ENCODE measurements at regions not wholly inside any gene's neighbourhood (a gene's known extent, or its start where the extent isn't known, plus 50 kb on each side); places are given as distances from the start of the nearest gene placed in this dataset.

DNA sequence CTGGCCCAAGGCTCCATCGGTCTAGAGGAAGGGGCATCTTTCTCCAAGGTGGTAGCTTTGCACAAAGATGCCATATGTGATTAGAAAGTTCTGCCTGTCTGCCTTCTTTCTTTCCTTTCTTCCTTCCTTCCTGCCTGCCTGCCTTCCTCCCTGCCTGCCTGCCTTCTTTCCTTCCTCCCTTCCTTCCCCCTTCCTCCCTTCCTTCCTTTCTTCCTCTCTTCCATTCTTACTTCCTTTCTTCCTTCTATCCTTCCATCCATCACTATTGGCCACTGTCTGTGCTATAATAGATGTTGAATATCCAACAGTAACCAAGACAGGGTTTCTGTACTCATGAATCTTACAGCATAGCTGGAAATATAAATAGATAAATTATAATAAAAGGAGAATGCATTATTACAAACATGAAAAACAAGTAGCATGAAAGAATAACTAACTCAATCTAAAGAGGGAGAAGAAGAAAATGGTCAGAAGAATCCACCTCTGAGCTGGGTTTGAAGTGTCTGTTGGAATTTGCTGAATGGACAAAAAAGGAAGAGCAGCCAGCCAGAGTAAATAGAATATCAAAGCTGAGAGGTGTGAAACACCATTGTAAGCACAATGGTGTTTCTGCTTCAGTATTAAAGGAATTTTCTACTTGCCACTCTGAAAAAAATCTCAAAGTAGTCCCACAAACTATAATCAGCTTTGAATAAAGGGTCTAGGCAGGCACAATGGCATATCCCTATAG lies 250.6 kb upstream of the NR5A2 start:
- H3K36me3 ChIP-seq (ENCODE audit: insufficient read depth, low read length), result no peaks in the 10 kb centered on the region
- no peak overlapping the region for H3K9ac ChIP-seq (ENCODE audit: low read depth, low read length)
- no peaks in the 10 kb centered on the region; the same call in 1 of the 2 replicates for H3K4me1 ChIP-seq (ENCODE audit: insufficient read depth, low read length)
- no peaks in the 10 kb centered on the region for H3K9me3 ChIP-seq (ENCODE audit: control insufficient read depth, insufficient read depth, low read length)

DNA sequence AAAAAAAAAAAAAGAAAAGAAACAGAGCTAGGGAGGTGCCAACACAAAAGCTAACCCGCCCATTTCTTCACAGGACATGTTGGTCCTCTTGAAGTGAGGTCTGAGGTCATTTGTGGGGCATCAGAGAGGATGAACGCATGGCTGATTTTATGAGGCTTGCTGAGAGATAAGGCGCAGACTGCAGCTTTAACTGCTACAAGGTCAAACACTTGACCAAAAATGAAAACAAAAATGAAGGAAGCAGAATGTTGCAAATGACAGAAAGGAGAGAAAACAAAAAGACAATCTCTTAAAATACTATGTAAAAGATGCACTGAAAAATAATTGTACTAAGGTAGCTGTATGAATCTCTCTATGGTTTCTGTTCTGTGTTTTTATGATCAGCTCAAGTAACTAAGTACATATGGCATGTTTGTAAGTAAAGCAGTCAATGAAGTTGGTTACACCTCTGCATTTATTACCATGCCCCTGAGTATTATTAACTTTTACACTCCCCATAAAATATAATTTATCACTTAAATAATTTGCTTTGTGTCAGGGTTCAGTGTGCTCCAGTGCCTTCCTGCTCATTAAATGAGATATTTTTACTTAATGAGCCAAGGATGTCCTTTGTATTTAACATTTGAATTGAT lies 249.1 kb upstream of the NR5A2 start:
- no peak overlapping the region for H3K9ac ChIP-seq (ENCODE audit: low read depth, low read length)
- no peaks in the 10 kb centered on the region; the same call in none of the 2 replicates for H3K4me1 ChIP-seq (ENCODE audit: insufficient read depth, low read length)
- no peaks in the 10 kb centered on the region for H3K36me3 ChIP-seq (ENCODE audit: insufficient read depth, low read length)
- H3K9me3 ChIP-seq (ENCODE audit: control insufficient read depth, insufficient read depth, low read length), result no peaks in the 10 kb centered on the region

DNA sequence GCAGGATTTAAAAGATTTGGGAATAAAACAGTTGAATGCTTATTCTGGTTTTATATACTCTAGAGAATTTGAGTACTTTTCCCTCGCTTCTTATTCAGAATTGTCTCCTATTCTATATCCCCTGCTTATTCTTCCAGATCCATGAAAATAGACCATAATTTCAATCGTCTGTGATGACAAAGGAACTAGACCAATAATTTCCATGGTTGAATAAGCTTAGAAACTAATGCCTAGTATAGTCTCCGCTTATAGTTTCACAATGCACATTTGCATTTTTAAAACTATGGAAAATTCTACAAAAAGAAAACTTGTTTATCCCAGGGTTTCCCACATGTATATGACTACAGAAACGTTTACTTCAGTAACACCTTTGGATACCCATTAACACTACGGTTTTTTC lies 247.4 kb upstream of the NR5A2 start:
- Histone ChIP-seq H3K4me1 (ENCODE audit: insufficient read depth, low read length) (no peaks in the 10 kb centered on the region; the same call in none of the 2 replicates), H3K9ac (ENCODE audit: low read depth, low read length) (no peak overlapping the region), H3K9me3 (ENCODE audit: control insufficient read depth, insufficient read depth, low read length) (no peaks in the 10 kb centered on the region)

DNA sequence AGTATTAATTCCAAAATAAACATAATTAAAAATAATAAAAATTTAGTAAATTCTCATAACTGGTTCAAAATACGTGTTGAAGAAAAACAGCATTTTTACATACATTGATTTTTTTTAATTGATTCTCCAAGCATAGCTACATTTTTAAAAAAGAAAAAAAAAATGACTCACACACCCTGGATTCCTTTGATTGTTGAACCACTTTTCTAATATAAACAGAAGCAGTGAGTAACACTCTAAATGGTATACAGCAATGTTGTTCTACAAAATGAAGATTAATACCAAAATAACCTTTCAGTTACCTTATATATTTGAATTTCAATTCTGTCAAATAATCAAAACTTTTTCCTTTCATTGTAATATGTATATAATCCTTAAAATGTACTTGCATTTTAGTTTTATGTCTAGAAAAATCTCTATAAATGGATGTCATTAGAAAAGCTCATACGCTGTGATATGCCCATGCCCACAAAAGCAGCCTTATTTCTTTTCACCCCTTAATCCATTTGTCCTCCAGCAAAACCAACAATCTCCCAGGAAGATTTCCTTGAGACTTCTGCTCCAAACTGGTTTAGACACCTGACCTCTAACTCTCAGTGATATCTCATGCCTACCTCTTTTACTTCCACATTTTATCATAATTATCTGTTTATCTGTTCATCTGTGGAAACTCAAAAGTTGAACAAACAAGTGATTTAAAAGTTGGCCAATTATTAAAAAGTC lies 246.4 kb upstream of the NR5A2 start:
- Histone ChIP-seq H3K9ac (ENCODE audit: low read depth, low read length) (no peak overlapping the region), H3K9me3 (ENCODE audit: control insufficient read depth, insufficient read depth, low read length) (no peaks in the 10 kb centered on the region), H3K4me1 (ENCODE audit: insufficient read depth, low read length) (no peaks in the 10 kb centered on the region; the same call in none of the 2 replicates), H3K36me3 (ENCODE audit: insufficient read depth, low read length) (no peaks in the 10 kb centered on the region)

More for the DNA sequence above, 247.4 kb upstream of the NR5A2 start:
- H3K36me3 ChIP-seq (ENCODE audit: insufficient read depth, low read length), result no peaks in the 10 kb centered on the region

DNA sequence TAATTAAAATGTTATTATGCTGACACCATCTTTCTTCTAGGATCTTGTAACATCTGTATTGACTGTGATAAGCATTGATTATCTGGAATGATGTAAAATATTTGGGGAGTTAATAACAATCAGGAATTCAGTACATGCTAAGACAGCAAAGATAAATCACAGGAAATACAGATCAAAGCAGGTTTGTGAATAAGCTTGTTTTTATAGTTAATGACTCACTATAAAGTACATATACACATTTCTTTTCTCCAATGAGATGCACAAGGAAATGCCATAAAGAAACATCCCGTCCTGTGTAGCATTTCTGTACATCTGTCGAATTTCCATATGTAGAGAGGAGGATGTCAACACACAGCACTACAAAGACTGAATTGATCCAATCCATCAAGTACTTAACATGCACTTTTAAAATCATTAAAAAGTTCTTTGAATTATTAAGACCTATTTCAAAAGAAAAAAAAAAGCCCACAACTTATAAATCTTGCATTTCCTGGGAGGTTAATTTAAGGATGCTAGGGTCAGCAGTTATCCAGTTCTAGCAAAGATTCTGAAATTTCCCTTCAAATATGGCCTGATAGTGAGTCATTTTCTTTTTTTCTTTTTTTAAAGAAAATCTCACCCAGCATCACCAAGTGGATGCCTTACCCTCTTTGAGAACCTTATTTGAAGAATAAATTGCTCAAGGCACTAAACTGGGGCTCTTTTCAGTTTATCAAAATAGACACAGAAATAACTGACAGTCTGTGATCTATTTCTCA lies 243.2 kb upstream of the NR5A2 start:
- H3K9ac ChIP-seq (ENCODE audit: low read depth, low read length), result no peak overlapping the region
- no peaks in the 10 kb centered on the region for H3K36me3 ChIP-seq (ENCODE audit: insufficient read depth, low read length)
- H3K9me3 ChIP-seq (ENCODE audit: control insufficient read depth, insufficient read depth, low read length), result no peaks in the 10 kb centered on the region
- H3K4me1 ChIP-seq (ENCODE audit: insufficient read depth, low read length), result no peaks in the 10 kb centered on the region; the same call in 1 of the 2 replicates

DNA sequence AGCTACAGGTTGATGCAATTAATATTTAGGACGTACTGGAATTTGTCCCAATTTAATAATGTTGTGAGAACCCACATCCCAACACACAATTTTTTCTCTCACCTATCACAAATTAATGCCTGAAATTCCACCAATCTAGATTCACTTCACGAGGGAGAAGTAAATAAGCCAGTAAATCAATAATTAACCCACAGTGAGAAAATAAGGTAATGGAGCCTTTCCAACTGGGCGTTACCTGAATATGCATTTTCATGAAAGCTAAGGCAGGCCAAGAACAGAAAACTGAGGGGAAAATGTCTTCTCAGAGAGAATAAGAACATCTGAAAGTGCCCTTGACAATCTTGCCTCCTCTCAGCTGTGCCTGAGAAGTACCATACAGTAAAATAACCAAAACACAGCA lies 240.8 kb upstream of the NR5A2 start:
- Histone ChIP-seq H3K4me1 (ENCODE audit: insufficient read depth, low read length) (peaks cover 7% of the 10 kb centered on the region; the same call in 1 of the 2 replicates), H3K9ac (ENCODE audit: low read depth, low read length) (no peak overlapping the region), H3K36me3 (ENCODE audit: insufficient read depth, low read length) (no peaks in the 10 kb centered on the region), H3K9me3 (ENCODE audit: control insufficient read depth, insufficient read depth, low read length) (no peaks in the 10 kb centered on the region)

DNA sequence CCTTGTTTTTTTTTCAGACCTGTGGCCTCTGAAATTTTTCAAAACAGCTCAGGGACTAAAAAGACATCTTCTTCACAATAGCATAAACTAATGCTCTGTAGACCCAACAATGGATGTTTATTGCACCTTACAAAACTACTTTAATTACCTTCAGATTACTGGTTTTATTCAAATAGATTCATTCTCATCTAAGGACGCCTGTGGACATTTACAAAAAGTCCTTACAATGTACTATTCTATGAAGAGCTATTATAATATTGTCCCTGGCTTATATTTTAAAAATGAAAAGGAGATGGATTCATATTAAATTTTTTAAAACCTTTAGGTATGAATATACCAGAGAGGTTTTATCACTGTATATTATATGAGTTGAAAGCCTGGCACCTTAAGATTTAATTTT lies 238.4 kb upstream of the NR5A2 start:
- Histone ChIP-seq H3K4me1 (ENCODE audit: insufficient read depth, low read length) (peaks cover 13% of the 10 kb centered on the region; the same call in 1 of the 2 replicates), H3K9ac (ENCODE audit: low read depth, low read length) (no peak overlapping the region), H3K9me3 (ENCODE audit: control insufficient read depth, insufficient read depth, low read length) (no peaks in the 10 kb centered on the region), H3K36me3 (ENCODE audit: insufficient read depth, low read length) (no peaks in the 10 kb centered on the region)

DNA sequence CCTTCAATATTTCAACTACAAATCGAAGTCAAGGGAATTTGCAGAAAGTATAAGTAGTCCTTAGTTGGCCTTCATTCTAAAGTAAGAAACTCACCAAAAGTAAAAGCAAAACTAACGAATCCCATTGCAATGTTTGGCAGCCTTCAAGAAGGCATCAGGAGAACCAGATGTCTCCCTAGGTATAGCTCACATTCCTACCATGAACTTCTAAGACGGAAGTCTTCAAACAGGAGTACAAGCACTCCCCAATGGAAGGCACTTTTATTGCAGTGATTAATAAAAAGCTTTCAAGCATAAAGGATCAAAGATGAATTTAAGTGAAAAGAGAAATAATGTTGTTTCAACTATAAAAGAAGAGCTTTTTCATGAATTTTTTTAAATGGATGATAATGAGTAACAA lies 236.0 kb upstream of the NR5A2 start:
- Histone ChIP-seq H3K9ac (ENCODE audit: low read depth, low read length) (no peak overlapping the region), H3K36me3 (ENCODE audit: insufficient read depth, low read length) (no peaks in the 10 kb centered on the region), H3K4me1 (ENCODE audit: insufficient read depth, low read length) (peaks cover 13% of the 10 kb centered on the region; the same call in 1 of the 2 replicates), H3K9me3 (ENCODE audit: control insufficient read depth, insufficient read depth, low read length) (no peaks in the 10 kb centered on the region)

DNA sequence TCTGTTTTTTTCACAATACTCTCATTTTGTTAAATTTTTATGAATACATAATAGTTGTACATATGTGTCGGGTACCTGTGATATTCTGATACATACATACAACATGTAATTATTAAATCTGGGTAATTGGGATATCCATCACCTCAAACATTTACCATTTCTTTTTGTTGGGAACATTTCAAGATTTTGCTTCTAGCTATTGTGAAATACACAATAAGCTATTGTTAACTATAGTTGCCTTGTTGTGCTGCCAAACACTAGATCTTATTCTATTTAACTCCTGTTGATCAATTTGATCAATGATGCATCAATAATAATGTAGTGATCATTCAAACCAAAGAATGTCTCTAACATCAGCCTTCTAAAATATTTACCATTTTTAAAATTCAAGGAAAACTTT lies 234.6 kb upstream of the NR5A2 start:
- Histone ChIP-seq H3K9me3 (ENCODE audit: control insufficient read depth, insufficient read depth, low read length) (no peaks in the 10 kb centered on the region), H3K4me1 (ENCODE audit: insufficient read depth, low read length) (peaks cover 13% of the 10 kb centered on the region; the same call in 1 of the 2 replicates), H3K9ac (ENCODE audit: low read depth, low read length) (no peak overlapping the region), H3K36me3 (ENCODE audit: insufficient read depth, low read length) (no peaks in the 10 kb centered on the region)

DNA sequence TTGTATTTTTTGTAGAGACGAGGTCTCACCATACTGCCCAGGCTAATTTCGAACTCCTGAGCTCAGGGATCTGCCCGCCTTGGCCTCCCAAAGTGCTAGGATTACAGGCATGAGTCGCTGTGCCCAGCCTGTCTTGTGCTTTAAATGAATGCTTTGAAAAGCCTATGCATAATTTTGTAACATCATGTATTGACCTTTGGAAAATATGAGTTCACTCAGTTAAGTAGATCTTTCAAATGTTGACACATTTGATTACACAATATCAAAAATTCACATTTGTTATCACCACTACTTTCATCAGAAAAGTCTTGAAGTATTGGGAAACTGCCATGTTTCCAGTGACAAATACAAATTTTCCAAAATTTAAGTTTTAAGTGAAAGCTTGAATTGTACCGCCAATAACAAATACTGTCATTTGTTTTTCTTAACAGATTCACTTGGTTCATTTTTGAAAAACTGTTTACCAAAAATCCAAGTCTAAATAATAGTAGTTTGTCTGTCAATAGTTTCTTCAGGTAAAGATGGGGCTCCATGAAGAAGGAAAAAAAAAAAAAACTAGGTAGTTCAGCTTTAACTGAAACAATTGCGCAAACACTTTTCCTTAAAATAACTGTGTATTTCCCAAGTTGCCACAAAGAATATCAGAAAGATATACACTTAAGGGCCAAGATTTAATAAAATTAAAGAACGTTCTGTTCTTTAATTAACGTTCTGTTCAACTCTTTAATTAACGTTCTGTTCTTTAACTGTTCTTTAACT lies 233.2 kb upstream of the NR5A2 start:
- no peaks in the 10 kb centered on the region for H3K9me3 ChIP-seq (ENCODE audit: control insufficient read depth, insufficient read depth, low read length)
- H3K4me1 ChIP-seq (ENCODE audit: insufficient read depth, low read length), result peaks cover 17% of the 10 kb centered on the region
- no peaks in the 10 kb centered on the region for H3K36me3 ChIP-seq (ENCODE audit: insufficient read depth, low read length)
- no peak overlapping the region for H3K9ac ChIP-seq (ENCODE audit: low read depth, low read length)

DNA sequence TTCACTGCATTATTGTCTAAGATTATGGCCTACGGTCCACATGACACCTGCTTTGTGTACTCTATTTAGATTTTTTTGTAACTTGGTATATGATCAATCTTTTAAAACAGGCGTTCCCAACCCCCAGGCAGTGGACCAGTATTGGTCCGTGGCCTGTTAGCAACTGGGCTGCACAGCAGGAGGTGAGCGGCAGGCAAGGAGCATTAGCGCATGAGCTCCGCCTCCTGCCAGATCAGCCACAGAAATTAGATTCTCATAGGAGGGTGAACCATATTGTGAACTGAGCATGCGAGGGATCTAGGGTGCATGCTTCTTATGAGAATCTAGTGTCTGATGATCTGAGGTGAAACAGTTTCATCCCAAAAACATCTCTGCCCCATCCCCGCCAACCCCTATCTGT lies 228.4 kb upstream of the NR5A2 start:
- H3K9me3 ChIP-seq (ENCODE audit: control insufficient read depth, insufficient read depth, low read length), result no peaks in the 10 kb centered on the region
- no peaks in the 10 kb centered on the region for H3K36me3 ChIP-seq (ENCODE audit: insufficient read depth, low read length)
- H3K4me1 ChIP-seq (ENCODE audit: insufficient read depth, low read length), result peaks cover 7% of the 10 kb centered on the region; the same call in 1 of the 2 replicates
- no peak overlapping the region for H3K9ac ChIP-seq (ENCODE audit: low read depth, low read length)

DNA sequence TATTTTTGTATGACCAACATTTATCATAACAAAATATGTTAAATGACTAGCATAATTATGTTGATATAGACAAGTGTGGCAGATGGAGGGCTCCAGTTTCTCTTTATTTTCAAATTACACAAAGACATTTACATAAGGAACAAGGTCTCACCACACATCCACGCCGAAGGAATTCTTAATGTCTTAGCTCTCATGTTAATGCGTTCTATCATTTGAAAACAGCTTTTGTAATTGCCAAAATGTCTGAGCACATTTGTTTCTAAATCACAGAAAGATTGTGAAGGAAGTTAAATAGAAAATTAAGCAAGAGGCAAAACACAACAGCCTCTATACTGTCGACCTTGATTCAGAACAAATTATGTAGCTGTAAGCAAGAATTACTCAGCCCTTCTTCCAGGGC lies 223.0 kb upstream of the NR5A2 start:
- H3K9me3 ChIP-seq (ENCODE audit: control insufficient read depth, insufficient read depth, low read length), result no peaks in the 10 kb centered on the region
- no peaks in the 10 kb centered on the region for H3K36me3 ChIP-seq (ENCODE audit: insufficient read depth, low read length)
- H3K4me1 ChIP-seq (ENCODE audit: insufficient read depth, low read length), result 0 out of 2 replicates have a peak, but pooled peaks cover 6% of the 10 kb centered on the region
- H3K9ac ChIP-seq (ENCODE audit: low read depth, low read length), result no peak overlapping the region

DNA sequence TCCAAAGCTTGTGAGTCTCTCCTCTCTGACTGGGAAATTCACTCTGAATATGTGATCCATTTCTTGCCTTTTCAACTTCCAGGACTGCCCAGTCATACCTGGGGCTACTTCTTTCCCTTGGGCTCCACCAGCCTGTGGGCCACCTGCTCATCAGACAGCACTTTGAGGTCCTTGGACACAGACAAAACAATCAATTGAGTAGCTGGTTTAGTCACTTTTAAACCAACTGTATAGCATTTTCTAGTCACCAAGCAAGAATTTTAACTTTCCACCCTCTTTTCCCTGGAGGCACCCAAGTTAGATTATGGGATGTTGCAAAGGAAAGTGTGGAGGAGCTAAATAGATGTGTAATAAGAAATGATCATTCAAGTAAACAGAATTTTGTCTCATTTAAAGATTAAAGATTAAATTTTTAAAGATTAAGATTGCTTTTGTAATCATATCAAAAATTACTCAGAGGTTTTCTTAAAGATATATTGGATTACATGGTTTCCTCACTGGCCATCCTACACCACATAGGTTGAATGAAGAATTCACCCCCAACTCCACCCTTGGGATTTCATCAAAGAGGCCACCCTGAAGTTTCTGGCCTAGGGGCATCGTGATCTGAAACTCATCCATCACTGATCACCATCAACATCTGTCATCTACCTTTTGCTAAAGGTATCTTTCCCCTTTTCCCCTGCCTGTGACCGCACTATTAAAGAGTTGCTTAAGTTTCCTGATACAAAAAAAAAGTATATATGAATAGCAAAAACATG lies 219.2 kb upstream of the NR5A2 start:
- no peak overlapping the region for H3K9ac ChIP-seq (ENCODE audit: low read depth, low read length)
- H3K36me3 ChIP-seq (ENCODE audit: insufficient read depth, low read length), result no peaks in the 10 kb centered on the region
- 0 out of 2 replicates have a peak, but pooled peaks cover 6% of the 10 kb centered on the region for H3K4me1 ChIP-seq (ENCODE audit: insufficient read depth, low read length)
- no peaks in the 10 kb centered on the region for H3K9me3 ChIP-seq (ENCODE audit: control insufficient read depth, insufficient read depth, low read length)
